GM21619 (cell line): ENCODE measurements at regions not wholly inside any gene's neighbourhood (a gene's known extent, or its start where the extent isn't known, plus 50 kb on each side); places are given as distances from the start of the nearest gene placed in this dataset.

Experiments
- ATAC-seq: cut with Tn5 transposase; IDR thresholded peaks from one replicate; pipeline ENCODE4 v1.9.1; 2021; ENCODE audit not compliant: unreplicated experiment

DNA sequence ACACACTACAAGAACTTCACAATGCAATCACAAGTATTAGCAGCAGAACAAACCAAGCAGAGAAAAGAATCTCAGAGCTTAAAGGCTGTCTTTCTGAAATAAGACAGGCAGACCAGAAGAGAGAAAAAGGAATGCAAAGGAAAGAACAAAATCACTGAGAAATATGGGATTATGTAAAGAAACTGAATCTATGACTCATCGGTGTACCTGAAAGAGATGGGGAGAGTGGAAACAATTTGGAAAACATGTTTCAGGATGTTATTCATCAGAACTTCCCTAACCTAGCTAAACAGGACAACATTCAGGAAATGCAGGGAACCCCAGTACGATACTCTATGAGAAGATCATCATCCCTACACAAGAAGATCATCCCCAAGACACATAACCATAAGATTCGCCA is 499.0 kb upstream of the CHAC2 start:
- ATAC-seq = no peak

DNA sequence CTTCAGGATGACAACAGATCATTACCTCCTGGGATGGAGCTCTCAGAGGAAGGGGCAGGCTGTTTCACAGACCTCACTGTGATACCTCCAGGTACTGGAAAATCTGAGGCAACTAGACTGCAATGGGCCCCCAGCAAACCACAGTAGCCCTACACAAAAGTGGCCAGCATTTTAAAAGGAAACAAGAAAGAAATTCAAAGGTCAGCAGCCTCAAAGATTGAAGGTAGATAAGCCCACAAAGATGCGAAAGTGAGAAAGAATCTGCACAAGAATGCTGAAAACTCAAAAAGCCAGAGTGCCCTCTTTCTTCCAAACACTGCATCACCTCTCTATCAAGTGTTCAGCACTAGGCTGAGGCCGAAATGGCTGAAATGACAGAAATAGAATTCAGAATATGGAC is 499.5 kb upstream of the CHAC2 start:
- ATAC-seq = no peak

DNA sequence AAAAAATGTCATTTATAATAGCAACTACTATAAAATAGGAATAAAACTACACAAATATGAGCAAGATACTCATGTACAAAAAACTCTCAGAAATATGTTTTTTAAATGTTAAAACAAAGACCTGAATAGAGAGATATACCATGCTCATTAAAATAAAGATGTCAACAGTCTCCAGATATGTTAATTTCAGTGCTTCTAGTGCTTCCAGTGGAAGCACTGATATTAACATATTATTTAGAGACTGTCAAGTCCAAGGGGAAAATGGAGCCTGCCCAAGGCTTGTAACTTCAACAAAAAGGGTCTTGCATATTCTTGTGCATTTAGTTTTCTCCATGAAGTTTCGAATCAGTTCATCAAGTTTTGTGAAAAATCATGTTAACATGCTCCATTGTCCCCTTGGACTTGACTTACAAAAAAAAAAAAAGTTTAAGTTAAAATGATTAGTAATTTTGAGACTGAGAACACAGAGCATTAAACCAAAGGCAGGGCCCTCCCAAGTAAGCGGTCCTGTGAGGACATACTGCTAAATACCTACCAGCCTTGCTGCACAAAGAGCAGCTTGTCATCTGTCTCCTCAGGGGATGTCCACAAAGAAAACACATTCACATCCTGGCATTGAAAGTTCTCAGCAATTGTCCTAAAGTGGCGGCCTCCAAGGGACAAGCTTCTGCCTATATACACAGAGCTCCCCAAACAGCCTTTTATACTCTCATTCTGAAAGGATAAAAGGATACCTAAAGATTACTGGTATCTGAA is 501.9 kb upstream of the CHAC2 start:
- ATAC-seq = no peak

DNA sequence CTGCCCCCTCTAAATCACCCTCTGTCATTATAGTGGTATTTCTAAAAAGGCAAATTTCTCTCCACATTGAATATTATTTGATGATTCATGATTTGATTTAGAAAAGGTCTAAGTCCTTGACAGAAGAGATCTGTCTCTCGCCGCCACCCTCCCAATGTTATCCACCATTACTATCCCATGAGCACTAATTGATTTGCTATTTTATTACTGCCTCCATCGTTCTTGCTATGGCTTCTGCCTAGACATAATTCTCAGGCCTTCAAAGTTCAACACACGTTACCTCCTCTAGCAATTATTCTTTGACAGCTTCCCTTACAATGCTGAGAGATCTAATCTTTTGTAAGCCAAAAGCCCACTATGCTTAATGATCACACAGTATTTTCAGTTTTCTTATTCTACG is 507.0 kb upstream of the CHAC2 start:
- no peak for ATAC-seq

DNA sequence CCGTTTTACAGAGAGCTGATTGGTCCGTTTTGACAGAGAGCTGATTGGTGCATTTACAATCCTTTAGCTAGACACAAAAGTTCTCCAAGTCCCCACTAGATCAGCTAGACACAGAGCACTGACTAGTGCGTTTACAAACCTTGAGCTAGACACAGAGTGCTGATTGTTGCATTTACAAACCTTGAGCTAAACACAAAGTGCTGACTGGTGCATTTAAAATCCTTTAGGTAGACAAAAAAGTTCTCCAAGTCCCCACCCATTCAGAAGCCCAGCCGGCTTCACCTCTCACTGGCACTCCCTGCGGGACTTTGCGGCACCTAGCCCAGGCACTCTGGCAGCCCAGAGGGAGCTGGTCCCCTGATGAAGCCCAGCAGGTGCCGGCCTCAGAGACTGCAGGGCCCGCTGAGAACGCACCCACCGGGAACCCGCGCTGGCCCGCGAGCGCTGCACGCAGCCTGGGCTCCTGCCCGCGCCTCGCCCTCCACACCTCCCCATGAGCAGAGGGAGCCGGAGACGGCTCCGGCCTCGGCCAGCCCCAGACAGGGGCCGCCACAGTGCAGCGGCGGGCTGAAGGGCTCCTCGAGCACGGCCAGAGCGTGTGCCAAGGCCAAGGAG is 508.1 kb upstream of the CHAC2 start:
- no peak for ATAC-seq

DNA sequence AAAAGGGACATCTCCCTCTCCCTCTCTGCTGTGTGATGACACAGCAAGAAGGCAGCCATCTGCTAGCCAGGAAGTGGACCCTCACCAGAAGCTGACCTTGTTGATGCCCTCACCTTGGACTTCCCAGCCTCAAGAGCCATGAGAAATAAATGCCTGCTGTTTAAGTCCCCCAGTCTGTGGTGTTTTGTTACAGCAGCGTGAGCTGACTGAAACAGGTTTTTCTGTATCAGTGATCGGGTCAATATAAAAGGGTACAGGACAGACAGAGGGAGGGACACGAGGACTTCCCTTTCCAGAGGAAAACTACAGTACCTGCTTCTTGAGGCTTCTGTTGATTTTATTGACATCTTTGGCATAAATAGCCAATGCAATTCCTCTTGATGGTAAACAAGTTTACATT is 510.3 kb upstream of the CHAC2 start:
- no peak for ATAC-seq

DNA sequence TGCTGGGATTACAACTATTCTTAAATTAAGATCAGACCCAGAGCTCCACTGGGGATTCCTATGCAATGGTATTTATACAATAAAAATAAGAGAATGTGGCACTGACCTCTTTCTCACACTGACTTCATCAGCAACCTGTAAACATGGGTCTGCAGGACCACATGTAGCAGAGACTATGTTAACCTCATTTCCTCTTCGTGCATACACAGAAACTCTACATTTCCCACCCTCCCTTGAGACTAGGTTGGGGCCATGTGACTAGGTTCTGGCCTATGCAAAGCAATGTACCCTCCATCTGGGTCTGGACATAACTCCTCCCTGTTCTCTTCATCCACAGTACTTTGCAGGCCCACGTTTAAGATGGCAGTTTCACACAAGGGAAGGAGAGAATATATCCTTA is 514.4 kb upstream of the CHAC2 start:
- ATAC-seq = no peak

DNA sequence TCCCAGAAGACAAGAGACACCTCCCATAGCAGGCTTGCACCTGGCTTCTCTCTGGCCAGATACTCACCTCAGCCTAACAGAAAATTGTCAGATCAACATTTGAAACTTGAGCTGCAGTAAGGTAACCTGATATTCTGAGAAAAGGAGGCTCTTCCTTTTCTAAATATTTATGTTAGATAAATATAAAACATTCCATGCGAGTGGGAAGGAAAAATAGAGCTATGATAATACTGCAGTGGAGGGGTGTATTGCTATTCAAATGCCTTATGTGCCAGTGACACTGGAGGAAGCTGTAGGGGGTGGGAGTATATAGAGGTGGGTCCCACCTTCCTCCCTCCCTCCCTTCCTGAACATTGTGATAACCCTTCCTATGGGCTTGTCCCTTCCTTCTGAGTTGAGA is 515.5 kb upstream of the CHAC2 start:
- no peak for ATAC-seq

DNA sequence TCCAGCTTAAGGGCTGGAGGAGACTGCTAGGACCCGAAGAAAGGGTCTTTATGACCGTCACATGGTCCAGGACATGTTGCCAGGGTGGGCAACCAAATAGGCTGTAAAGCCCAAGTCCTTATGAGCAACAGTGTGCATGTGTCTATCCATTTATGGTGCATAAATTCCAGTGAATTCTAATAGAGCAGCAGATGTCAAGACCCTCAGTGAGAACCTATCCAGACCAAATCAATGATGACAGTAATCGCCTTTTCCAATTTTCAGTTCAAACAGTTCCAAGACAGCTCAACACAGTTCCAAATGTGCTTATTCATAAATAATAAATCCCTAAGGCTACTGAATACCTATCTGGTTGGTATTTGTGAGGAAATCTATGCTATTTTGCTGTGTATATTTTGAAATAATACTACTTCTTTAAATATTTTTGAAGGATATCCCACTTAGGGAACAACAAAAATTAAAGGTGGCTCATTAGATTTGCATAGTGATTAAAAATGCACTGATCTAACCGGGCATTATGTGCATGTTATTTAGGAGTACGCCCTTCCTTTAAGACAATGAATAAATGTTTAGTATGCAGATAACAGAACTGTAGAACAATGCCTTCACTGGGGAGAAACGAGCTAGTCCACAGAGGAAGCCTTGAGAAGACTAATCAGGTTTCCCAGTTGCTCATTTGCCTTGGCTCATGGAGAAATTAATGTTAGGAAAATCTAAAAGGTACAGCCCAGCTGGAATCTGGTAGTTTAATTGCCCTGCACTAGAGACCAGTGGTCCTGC is 519.5 kb upstream of the CHAC2 start:
- ATAC-seq = no peak

DNA sequence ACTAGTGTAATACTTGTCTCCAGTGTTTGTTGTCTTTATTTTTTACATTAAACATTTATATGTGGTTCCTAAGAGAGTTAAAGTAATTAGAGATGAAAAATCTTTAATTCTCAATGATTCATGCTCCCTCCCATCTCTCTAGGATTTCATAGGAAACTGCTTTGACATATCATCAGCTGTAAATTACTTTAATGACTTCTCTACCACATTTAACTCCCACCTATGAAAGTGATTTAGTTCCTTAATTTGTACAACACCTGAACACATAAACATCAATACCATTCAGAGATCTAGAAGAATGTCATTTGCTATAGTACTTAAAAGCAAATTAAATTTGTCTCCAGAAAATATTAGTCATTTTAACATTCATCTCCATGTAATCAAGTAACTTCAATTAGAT is 524.2 kb upstream of the CHAC2 start:
- no peak for ATAC-seq

DNA sequence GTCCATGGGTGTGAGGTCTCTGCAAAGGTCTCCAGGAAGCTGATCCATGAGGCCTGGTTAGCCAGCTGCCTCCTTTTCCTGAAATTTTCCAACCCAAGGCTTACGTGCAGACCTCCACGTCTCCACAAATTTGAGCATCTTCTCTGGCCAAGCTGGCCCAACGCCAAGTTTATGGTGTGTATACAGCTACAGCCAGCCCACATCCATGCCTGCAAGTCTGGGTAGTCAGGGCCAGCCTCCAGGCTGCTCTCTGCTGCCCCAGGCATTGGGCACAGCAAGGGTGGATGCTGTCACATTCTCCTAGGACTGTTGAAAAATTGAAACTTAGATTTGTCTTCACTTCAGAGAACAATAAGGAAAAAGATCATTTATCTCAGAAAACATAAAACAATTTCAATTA is 525.5 kb upstream of the CHAC2 start:
- no peak for ATAC-seq

DNA sequence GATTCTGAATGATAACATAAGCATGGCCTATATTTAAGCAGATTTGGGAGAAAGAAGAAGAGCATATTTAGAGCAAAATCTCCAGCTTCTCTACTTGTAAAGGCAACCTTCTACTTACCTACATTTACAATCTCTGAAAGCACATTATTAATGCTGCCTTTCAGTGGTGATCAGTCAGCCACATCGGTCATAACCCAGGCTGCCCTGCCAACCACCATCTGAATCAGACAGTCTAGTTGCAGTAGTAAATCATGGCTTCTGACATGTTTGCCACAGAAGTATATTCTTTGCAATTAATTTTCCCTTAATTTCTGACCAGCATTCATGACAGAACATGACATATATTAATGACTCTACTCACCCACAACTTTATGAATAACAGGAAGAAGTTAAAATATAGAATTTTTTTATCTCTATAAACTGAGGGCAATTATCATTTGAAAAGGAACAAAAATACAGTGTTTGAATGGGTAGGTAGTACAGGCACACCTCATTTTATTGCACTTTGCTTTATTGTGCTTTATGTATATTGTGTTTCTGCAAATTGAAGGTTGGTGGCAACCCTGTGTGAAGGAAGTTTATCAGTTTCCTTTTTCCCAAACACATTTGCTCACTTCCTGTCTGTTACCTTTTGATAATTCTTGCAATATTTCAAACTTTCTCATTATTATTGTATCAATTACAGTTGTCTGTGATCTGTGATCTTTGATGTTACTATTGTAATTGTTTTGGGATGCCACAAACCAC is 531.6 kb upstream of the CHAC2 start:
- no peak for ATAC-seq

DNA sequence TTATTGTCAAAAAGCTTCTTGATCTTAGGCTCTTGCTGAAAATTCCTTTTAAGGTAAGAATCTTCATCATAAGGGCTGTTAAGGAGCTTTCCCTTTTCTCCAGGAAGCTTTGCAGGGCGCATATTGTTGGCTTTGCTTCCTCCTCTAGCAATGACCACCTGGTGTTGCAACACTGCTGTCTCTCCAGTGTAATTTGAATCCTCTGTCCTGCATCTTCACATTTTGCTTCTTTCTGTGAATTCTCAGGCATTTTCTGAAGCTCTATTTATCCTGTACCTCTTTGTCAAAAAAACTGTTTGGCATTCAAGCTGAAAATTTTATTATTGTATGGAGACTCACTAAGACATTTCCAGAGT is 533.1 kb upstream of the CHAC2 start:
- ATAC-seq = no peak

DNA sequence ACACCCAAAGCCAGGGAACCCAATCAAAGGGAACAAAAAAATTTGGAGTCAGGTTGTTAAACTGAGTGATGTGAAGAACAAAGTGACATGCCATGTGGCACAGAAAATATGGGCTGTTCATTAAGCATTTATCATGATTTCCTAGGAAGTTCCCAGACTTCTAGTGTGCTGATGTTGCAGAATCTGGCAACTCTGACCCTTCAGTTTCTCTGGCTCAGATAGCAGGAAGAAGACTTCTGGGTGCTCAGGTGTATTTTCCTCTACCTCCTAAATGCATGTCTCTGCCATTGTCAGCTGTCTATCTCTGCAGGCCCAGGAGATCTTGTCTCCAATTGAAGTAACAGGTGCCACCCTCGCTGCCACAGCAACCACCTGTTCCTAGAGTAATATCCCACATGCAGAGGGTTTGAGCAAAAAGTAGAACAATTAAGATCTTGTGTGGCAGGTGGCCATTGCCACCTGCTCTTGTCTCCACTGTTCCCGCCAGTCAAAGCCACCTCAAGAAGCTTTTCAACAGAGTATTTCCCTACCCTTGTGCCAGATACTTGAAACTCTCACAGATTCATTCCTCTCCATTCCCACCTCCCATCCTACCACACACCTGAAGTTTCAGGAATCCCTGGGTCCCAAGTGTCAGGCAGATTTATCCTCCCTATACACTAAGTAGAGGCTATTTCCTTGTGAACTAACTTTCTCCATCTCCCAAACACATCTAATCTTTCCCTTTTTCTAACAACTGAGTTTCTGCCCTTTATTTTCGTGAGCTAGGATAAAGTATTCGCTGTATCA is 533.7 kb upstream of the CHAC2 start:
- no peak for ATAC-seq

DNA sequence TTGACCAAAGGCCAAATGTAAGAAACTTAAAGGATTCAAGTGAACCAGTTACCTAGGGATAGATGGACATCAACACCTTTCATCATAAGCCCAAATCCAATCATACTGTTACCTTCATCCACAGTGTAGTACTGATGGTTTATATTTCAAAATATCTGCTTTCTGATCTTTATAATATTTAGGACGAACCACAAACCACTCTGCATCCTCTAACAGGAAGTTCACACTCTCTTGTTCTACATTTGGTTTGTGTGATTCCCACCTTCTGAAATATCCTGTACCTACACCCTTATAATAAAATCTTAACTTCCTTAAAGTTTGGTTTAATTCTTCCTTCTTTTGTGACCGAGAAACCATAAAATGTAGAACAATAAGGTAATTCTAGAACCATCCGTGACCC is 535.7 kb upstream of the CHAC2 start:
- ATAC-seq = no peak

DNA sequence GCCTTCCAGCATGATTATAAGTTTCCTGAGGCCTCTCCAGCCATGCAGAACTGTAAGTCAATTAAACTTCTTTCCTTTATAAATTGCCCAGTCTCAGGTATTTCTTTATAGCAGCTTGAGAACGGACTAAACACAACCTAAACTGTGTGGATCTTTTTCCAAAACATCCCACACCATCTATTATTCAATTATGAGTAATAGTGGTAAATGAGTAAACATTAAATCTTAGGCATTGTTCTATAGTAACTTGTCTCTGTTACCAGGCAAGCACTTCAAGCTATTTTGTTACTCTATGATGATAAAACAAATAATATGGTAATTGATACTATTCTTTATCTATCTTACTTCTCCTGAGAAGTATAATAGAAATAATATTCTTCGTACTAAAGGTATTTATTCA is 536.9 kb upstream of the CHAC2 start:
- ATAC-seq = no peak

DNA sequence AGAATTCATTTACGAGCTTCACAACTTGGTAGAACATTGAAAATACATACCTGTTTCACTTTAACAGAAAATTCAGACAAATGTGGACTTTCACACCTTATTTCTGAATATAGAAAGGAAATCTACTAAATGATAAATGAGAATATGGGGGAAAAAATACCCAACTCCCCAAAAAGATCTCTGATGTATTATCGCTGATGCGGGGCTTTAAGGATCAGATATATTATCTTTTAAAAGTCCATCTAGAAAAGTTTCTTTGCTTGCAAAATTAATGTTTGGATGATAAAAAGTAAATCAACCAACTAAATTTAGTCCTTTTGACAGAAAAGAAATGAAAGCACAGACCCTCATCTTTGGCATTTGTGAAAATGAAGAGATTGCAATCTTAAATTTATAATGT is 540.1 kb upstream of the CHAC2 start:
- no peak for ATAC-seq

DNA sequence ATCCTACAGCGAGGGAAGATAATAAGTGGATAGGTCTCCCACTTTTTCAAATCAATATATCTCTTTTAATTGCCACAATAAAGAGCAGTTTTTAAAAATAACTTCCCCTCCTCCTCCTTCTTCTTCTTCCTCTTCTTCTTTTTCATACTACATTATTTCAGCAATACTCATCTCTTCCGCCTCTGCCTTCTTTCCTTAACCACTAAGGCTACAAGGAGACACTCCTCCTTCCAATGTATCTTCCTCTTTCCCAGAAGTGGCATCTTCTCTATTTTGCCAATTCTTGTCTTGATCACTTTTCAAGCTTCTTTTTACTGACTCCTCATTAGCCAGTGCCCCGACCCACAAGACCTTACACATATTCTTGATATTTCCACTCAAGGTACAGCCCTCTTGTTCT is 546.6 kb upstream of the CHAC2 start:
- no peak for ATAC-seq

DNA sequence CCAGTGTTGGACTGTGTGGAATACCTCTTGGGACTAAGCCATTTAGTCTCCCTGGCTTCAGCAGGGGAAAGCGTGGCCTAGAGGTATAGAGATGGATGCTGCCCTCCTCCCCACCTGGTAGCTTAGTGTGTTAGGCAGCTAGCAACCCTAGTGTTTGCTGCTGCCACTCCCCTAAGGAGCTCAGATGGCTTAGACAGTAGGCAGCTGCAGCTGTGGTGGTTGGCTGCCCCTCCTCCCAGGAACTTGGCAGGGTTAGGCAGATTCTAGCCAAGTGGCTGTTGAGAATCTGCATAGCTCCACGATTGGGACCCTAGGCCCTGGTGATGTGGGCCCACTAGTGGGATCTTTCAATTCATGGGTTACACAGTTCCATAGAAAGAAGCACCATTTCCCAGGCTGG is 550.4 kb upstream of the CHAC2 start:
- ATAC-seq = no peak

DNA sequence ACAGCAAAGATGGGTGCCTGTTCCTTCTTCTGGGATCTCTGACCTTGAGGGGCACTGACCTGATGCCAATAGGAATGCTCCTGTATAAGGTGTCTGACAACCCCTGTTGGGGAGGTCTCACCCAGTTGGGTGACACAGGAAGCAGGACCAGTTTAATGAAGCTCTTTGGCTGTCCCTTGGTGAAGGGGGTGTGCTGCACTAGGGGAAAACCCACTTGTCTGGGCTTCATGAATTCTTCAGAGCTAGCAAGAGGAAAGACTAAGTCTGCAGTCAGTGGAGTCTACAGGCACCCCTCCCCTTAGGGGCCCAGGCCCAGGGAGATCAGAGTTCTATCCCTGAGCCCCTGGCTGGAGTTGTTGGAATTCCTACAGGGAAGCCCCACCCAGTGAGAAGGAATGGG is 550.8 kb upstream of the CHAC2 start:
- no peak for ATAC-seq

DNA sequence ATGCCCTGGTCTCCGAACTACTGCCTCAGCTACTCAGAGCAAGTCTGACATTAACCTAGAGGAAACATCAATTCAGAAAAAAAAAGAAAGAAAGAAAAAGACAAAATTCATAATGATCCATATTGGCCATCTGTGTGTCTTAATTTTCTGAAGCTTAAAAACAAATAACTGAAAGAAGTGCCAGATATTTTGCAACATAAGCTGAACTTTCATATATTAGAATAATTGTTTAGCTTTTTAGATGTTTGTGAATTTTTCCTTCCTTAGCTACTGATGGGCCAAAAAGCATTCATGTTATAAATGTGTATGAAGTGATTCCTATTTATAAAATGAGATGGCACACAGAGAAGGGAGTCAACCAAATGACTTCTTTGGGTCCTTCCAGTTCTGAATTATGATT is 555.0 kb upstream of the CHAC2 start:
- no peak for ATAC-seq
